ENCODE measurements at regions not wholly inside any gene's neighbourhood (a gene's known extent, or its start where the extent isn't known, plus 50 kb on each side); places are given as distances from the start of the nearest gene placed in this dataset.

- TF ChIP-seq POLR2A (IDR thresholded peaks at IDR 0.05; ENCODE audit: low read depth, low read length): no peak
- no peak for TF ChIP-seq CTCF (conservative IDR thresholded peaks at IDR 0.05; ENCODE audit: low read depth, low read length)
- TF ChIP-seq USF2 (IDR thresholded peaks at IDR 0.05; ENCODE audit: low read depth, low read length): no peak
Observed at GRCh38 chr10:130627346-130628045, 491.3 kb downstream of the GLRX3 start.
